ENCODE measurements at regions not wholly inside any gene's neighbourhood (a gene's known extent, or its start where the extent isn't known, plus 50 kb on each side); places are given as distances from the start of the nearest gene placed in this dataset.

- H4K20me1 ChIP-seq (ENCODE audit: insufficient read depth, low read length), result no peaks in the 10 kb centered on the region
- H3K9me3 ChIP-seq (replicated peaks in 1 of 2; ENCODE audit: control insufficient read depth in 1 of 2, insufficient read depth in 1 of 2, low read length in 2 of 2), result peaks cover 8 to 13% of the 10 kb centered on the region in 2 donors
- Mint-ChIP-seq H3K36me3 (peaks cover 1 to 6% of the 10 kb centered on the region in 2 donors), H3K4me3 (no peak overlapping the region), H3K4me1 (no peaks in the 10 kb centered on the region), H3K27ac (no peak overlapping the region), H3K27me3 (ENCODE audit: low read depth in 3 of 3) (peaks cover 0 to 7% (median 2%) of the 10 kb centered on the region in 3 donors), H3K9me3 (peaks cover 12 to 18% (median 16%) of the 10 kb centered on the region in 7 donors)
- no peak overlapping the region for H3K27ac ChIP-seq (ENCODE audit: low read depth in 1 of 2, low read length in 2 of 2)
- WGBS (ENCODE audit: insufficient coverage), result 94% methylated on average over 2 of the region's 3 CpGs
- H3K4me1 ChIP-seq (ENCODE audit: control insufficient read depth in 1 of 2, insufficient read depth in 2 of 2, low read length in 2 of 2), result no peaks in the 10 kb centered on the region
- no peak overlapping the region for H3K4me2 ChIP-seq (replicated peaks; ENCODE audit: extremely low read depth, low read length, poor library complexity, severe bottlenecking)
- no peaks in the 10 kb centered on the region for H3K27me3 ChIP-seq (ENCODE audit: control insufficient read depth in 2 of 2, insufficient read depth in 2 of 2, low read length in 2 of 2)
- no peak for TF ChIP-seq CTCF (IDR thresholded peaks at IDR 0.05)
- H3K9ac ChIP-seq (ENCODE audit: insufficient read depth, low read length, poor library complexity, severe bottlenecking), result no peak overlapping the region
- intact Hi-C loops (cut with micrococcal nuclease), result no loop called here
- no peak overlapping the region for H2AFZ ChIP-seq (ENCODE audit: insufficient read depth, low read depth, low read length, poor library complexity, severe bottlenecking)
- H3K36me3 ChIP-seq (replicated peaks in 1 of 2; ENCODE audit: control insufficient read depth in 1 of 2, insufficient read depth in 2 of 2, low read length in 2 of 2), result no peaks in the 10 kb centered on the region
- no peaks in the 10 kb centered on the region for H3K79me2 ChIP-seq (ENCODE audit: insufficient read depth, low read length)
- no peak overlapping the region for H3K4me3 ChIP-seq (replicated peaks in 1 of 3; ENCODE audit: low read depth in 2 of 3, low read length in 3 of 3)
- DNase-seq, result no peak
These were observed 141.2 kb downstream of the ZBTB18 start for GRCh38 chr1:244192325-244192724.

GRCh38 chr1:244196571-244197285, 145.6 kb downstream of the ZBTB18 start:
- intact Hi-C loops (cut with micrococcal nuclease), result no loop called here
- Mint-ChIP-seq H3K27ac (peak overlapping the region in 1 of 7 donors; percentile 9), H3K36me3 (no peaks in the 10 kb centered on the region), H3K4me1 (peaks cover 2% of the 10 kb centered on the region), H3K27me3 (ENCODE audit: low read depth in 3 of 3) (peaks cover 2 to 3% (median 2%) of the 10 kb centered on the region in 3 donors), H3K9me3 (peaks cover 0 to 3% (median 0%) of the 10 kb centered on the region in 7 donors), H3K4me3 (no peak overlapping the region)
- Histone ChIP-seq H3K79me2 (ENCODE audit: insufficient read depth, low read length) (no peaks in the 10 kb centered on the region), H2AFZ (ENCODE audit: insufficient read depth, low read depth, low read length, poor library complexity, severe bottlenecking) (no peak overlapping the region), H3K4me2 (replicated peaks; ENCODE audit: extremely low read depth, low read length, poor library complexity, severe bottlenecking) (no peak overlapping the region), H3K27me3 (ENCODE audit: control insufficient read depth in 2 of 2, insufficient read depth in 2 of 2, low read length in 2 of 2) (no peaks in the 10 kb centered on the region), H3K27ac (ENCODE audit: low read depth in 1 of 2, low read length in 2 of 2) (no peak overlapping the region), H3K4me1 (ENCODE audit: control insufficient read depth in 1 of 2, insufficient read depth in 2 of 2, low read length in 2 of 2) (no peaks in the 10 kb centered on the region), H3K36me3 (replicated peaks in 1 of 2; ENCODE audit: control insufficient read depth in 1 of 2, insufficient read depth in 2 of 2, low read length in 2 of 2) (no peaks in the 10 kb centered on the region), H3K9me3 (replicated peaks in 1 of 2; ENCODE audit: control insufficient read depth in 1 of 2, insufficient read depth in 1 of 2, low read length in 2 of 2) (no peaks in the 10 kb centered on the region), H4K20me1 (ENCODE audit: insufficient read depth, low read length) (no peaks in the 10 kb centered on the region), H3K4me3 (replicated peaks in 1 of 3; ENCODE audit: low read depth in 2 of 3, low read length in 3 of 3) (no peak overlapping the region), H3K9ac (ENCODE audit: insufficient read depth, low read length, poor library complexity, severe bottlenecking) (no peak overlapping the region)
- WGBS (ENCODE audit: insufficient coverage), result 100% methylated on average over 4 of the region's 6 CpGs
- no peak for TF ChIP-seq CTCF (IDR thresholded peaks at IDR 0.05)
- DNase-seq, result no peak

Data from CD14-positive monocyte (primary cell).